GM12878 (cell line): ENCODE measurements at regions not wholly inside any gene's neighbourhood (a gene's known extent, or its start where the extent isn't known, plus 50 kb on each side); places are given as distances from the start of the nearest gene placed in this dataset.

ENCODE experiments used
- ATAC-seq: fragments of 200-7000 bp; cut with Tn5 transposase; 3 replicates; pipeline ENCODE4 v1.9.1; 2020; ENCODE audit warnings: mild to moderate bottlenecking, moderate library complexity
- BruUV-seq: library from RNA; stranded (reverse); fragments of 400-500 nt; replicated peaks from 2 replicates; lab custom pipeline; 2021; lab: Mats Ljungman, UMichigan
- CTCF ChIA-PET: fragments of 300-600 bp; sonication (Branson Sonifier 250); formaldehyde crosslinking; extraction: SDS; loops from one replicate; lab custom pipeline; 2021; ENCODE audit warnings: inconsistent platforms; lab: Yijun Ruan, JAX
- POLR2A ChIA-PET: fragments of 350-600 bp; formaldehyde crosslinking; extraction: SDS; loops from one replicate; lab custom pipeline; 2021; ENCODE audit warnings: inconsistent platforms; lab: Charles Lee
- RAD21 ChIA-PET: fragments of 300-600 bp; sonication (Branson Sonifier 250); formaldehyde crosslinking; loops from one replicate; lab custom pipeline; 2023; ENCODE audit warnings: antibody characterized with exemption; ENCODE audit not compliant: unreplicated experiment; lab: Charles Lee
- SMC1A ChIA-PET: fragments of 300-600 bp; sonication (Branson Sonifier 250); formaldehyde crosslinking; loops from one replicate; lab custom pipeline; 2023; ENCODE audit not compliant: unreplicated experiment, uncharacterized antibody; lab: Charles Lee
- DNase-seq: peaks from one replicate; pipeline ENCODE4 v3.0.0-alpha.2; 2011; ENCODE audit warnings: low read depth, low spot score
- FAIRE-seq: peaks from 3 replicates; lab custom pipeline; 2011; peaks lifted over from hg19 to GRCh38; lab: Jason Lieb, UNC
- H2AFZ ChIP-seq: 2 replicates; pipeline ENCODE4 v1.6.0; 2011; ENCODE audit warnings: low read depth, low read length, control low read depth; ENCODE audit not compliant: control insufficient read depth
- H3K27ac ChIP-seq: 2 replicates; pipeline ENCODE4 v1.5.1; 2011; ENCODE audit warnings: control low read depth; ENCODE audit not compliant: control insufficient read depth, insufficient read depth
- H3K27me3 ChIP-seq, 2 experiments: replicated peaks in 1 of 2; 2 replicates each; pipeline versions ENCODE4 v1.6.0 to v1.6.1; 2011; ENCODE audit warnings: low read length in 1 of 2; ENCODE audit not compliant: control insufficient read depth in 2 of 2, insufficient read depth in 2 of 2
- H3K36me3 ChIP-seq, 2 experiments: 2 replicates each; pipeline ENCODE4 v1.5.1; 2011; ENCODE audit warnings: low read length in 1 of 2; ENCODE audit not compliant: control insufficient read depth in 2 of 2, insufficient read depth in 2 of 2
- H3K4me1 ChIP-seq: 2 replicates; pipeline ENCODE4 v1.6.1; 2011; ENCODE audit warnings: mild to moderate bottlenecking, low read length, moderate library complexity, mixed read lengths; ENCODE audit not compliant: control insufficient read depth, insufficient read depth
- H3K4me2 ChIP-seq: 2 replicates; pipeline ENCODE4 v1.6.0; 2011; ENCODE audit warnings: control low read depth; ENCODE audit not compliant: control insufficient read depth, insufficient read depth
- H3K4me3 ChIP-seq: fragments of 200-600 bp; sonication (generic); 2 replicates; pipeline ENCODE4 v1.5.1; 2016
- H3K79me2 ChIP-seq: 2 replicates; pipeline ENCODE4 v1.6.0; 2011; ENCODE audit warnings: low read length; ENCODE audit not compliant: control insufficient read depth, insufficient read depth
- H3K9ac ChIP-seq: 2 replicates; pipeline ENCODE4 v1.8.0; 2011; ENCODE audit warnings: low read length, control low read depth, mixed read lengths; ENCODE audit not compliant: control insufficient read depth, insufficient read depth
- H3K9me3 ChIP-seq: replicated peaks from 3 replicates; pipeline ENCODE4 v1.5.1; 2011; ENCODE audit warnings: mild to moderate bottlenecking, low read length; ENCODE audit not compliant: control insufficient read depth, insufficient read depth
- H4K20me1 ChIP-seq: 2 replicates; pipeline ENCODE4 v1.6.0; 2011; ENCODE audit not compliant: control insufficient read depth, insufficient read depth
- EED ChIP-seq: sonication (generic); IDR thresholded peaks from 2 replicates; pipeline ENCODE4 v1.6.1; 2016; ENCODE audit warnings: antibody characterized with exemption, low read depth
- RBBP5 ChIP-seq: fragments of 200-600 bp; sonication (generic); conservative IDR thresholded peaks from 2 replicates; pipeline ENCODE4 v1.6.1; 2016
- RUNX3 ChIP-seq: IDR thresholded peaks from 2 replicates; pipeline ENCODE4 v1.6.1; 2012; ENCODE audit warnings: low read length, inconsistent platforms
- SP1 ChIP-seq: IDR thresholded peaks from one replicate; pipeline ENCODE4 v1.6.1; 2011; ENCODE audit warnings: low read depth, low read length
- STAT3 ChIP-seq: IDR thresholded peaks from 2 replicates; pipeline ENCODE4 v1.6.1; 2011; ENCODE audit warnings: low read depth, low read length, improper control_type of control experiment
- TARDBP ChIP-seq: IDR thresholded peaks from 2 replicates; pipeline ENCODE4 v1.6.1; 2016; ENCODE audit warnings: borderline replicate concordance
- USF1 ChIP-seq: IDR thresholded peaks from 2 replicates; pipeline ENCODE4 v1.6.1; 2011; ENCODE audit warnings: borderline replicate concordance, low read depth, mild to moderate bottlenecking, moderate library complexity, mixed read lengths, low read length; ENCODE audit not compliant: insufficient read depth; ENCODE audit errors: extremely low read length
- YBX1 ChIP-seq: fragments of 450-650 bp; IDR thresholded peaks from 2 replicates; pipeline ENCODE4 v1.6.1; 2016; ENCODE audit warnings: antibody characterized with exemption
- WGBS: methylation state at CpG from one replicate; pipeline ENCODE4 v1.1.6; 2016; ENCODE audit warnings: low lambda C conversion rate; ENCODE audit not compliant: insufficient replicate concordance, insufficient coverage; ENCODE audit errors: missing lambda C conversion rate; 5-methylcytosine and 5-hydroxymethylcytosine counted together
- in situ Hi-C: fragments of 300-500 bp; cut with MboI; formaldehyde crosslinking; loops from 9 replicates; pipeline ENCODE4 v1.14.3; 2018; ENCODE audit warnings: mixed read lengths
- intact Hi-C: fragments of 100-400 bp; cut with micrococcal nuclease; formaldehyde crosslinking; loops from one replicate; pipeline ENCODE4 v1.14.2; 2022; ENCODE audit not compliant: unreplicated experiment
- TF ChIP-seq, protein P1 (sequence below): IDR thresholded peaks from 2 replicates; pipeline ENCODE4 v1.6.1; 2012; ENCODE audit warnings: low read depth, low read length, improper control_type of control experiment

- Histone ChIP-seq H3K27ac (no peak overlapping the region), H3K4me3 (no peak overlapping the region), H4K20me1 (no peaks in the 10 kb centered on the region), H3K4me2 (no peak overlapping the region), H3K9ac (no peak overlapping the region), H3K79me2 (no peaks in the 10 kb centered on the region), H3K4me1 (no peaks in the 10 kb centered on the region), H2AFZ (no peak overlapping the region), H3K27me3 (no peaks in the 10 kb centered on the region), H3K36me3 (no peaks in the 10 kb centered on the region), H3K9me3 (no peaks in the 10 kb centered on the region)
- WGBS = 1% methylated on average over 3 of the region's 3 CpGs
- no peak for FAIRE-seq
- SMC1A ChIA-PET = no interaction called here
- BruUV-seq = no TSS peak
- ATAC-seq = no peak
- RAD21 ChIA-PET = no interaction called here
- in situ Hi-C loops = no loop called here
- DNase-seq = no peak
- TF ChIP-seq SP1 = no peak
- no peak for TF ChIP-seq TARDBP
- no peak for TF ChIP-seq USF1
- TF ChIP-seq EED = no peak
- no peak for TF ChIP-seq RBBP5
- TF ChIP-seq RUNX3 = no peak
- TF ChIP-seq YBX1 = no peak
- TF ChIP-seq, protein P1, sequence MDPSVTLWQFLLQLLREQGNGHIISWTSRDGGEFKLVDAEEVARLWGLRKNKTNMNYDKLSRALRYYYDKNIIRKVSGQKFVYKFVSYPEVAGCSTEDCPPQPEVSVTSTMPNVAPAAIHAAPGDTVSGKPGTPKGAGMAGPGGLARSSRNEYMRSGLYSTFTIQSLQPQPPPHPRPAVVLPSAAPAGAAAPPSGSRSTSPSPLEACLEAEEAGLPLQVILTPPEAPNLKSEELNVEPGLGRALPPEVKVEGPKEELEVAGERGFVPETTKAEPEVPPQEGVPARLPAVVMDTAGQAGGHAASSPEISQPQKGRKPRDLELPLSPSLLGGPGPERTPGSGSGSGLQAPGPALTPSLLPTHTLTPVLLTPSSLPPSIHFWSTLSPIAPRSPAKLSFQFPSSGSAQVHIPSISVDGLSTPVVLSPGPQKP = no peak
- no peak for TF ChIP-seq STAT3
- POLR2A ChIA-PET = no interaction called here
- intact Hi-C loops = no loop called here
- CTCF ChIA-PET = interaction anchor here (0.9 kb wide), 1 partner anchor 15 kb away, joined by 3 read pairs; no protein-coding TSS in a partner anchor
Measured at GRCh38 chr7:112596260-112596659, 115.5 kb downstream of the LSMEM1 start.
